SK-N-SH treated with all-trans-retinoic acid at 6 μM for 48 hours (cell line): ENCODE measurements at regions not wholly inside any gene's neighbourhood (a gene's known extent, or its start where the extent isn't known, plus 50 kb on each side); places are given as distances from the start of the nearest gene placed in this dataset.
"Not testable (repeated sequence)": the region's sequence is repeated elsewhere in the genome, so short reads cannot be mapped to it uniquely, and the experiment has no call there.

ENCODE experiments used
- ATAC-seq: fragments of 200-7000 bp; cut with Tn5 transposase; 3 replicates; pipeline ENCODE4 v1.9.1; 2020; ENCODE audit warnings: mild to moderate bottlenecking, moderate library complexity
- BACH2 ChIP-seq: fragments of 250-450 bp; sonication (Bioruptor Pico); IDR thresholded peaks from 2 replicates; pipeline ENCODE4 v1.9.0; 2021; ENCODE audit warnings: mild to moderate bottlenecking, borderline replicate concordance
- CREB5 ChIP-seq: fragments of 250-450 bp; sonication (Bioruptor Pico); IDR thresholded peaks from 2 replicates; pipeline ENCODE4 v1.5.1; 2020; ENCODE audit warnings: low read depth, mild to moderate bottlenecking, moderate library complexity
- CSDC2 ChIP-seq: fragments of 250-450 bp; sonication (Bioruptor Pico); IDR thresholded peaks from 2 replicates; pipeline ENCODE4 v1.5.0; 2020; ENCODE audit warnings: mild to moderate bottlenecking, moderate library complexity
- ISL1 ChIP-seq: fragments of 250-450 bp; sonication (Bioruptor Pico); IDR thresholded peaks from 2 replicates; pipeline ENCODE4 v2.1.2; 2022; ENCODE audit warnings: mild to moderate bottlenecking, moderate library complexity
- PATZ1 ChIP-seq: fragments of 250-450 bp; sonication (Bioruptor Pico); IDR thresholded peaks from 2 replicates; pipeline ENCODE4 v1.8.0; 2020; ENCODE audit warnings: mild to moderate bottlenecking, moderate library complexity, borderline replicate concordance
- POU6F1 ChIP-seq: fragments of 250-450 bp; sonication (Bioruptor Pico); IDR thresholded peaks from 2 replicates; pipeline ENCODE4 v1.8.0; 2021; ENCODE audit warnings: low read depth, mild to moderate bottlenecking, moderate library complexity, borderline replicate concordance
- PPARA ChIP-seq: fragments of 250-450 bp; sonication (Bioruptor Pico); IDR thresholded peaks from 2 replicates; pipeline ENCODE4 v1.5.0; 2020; ENCODE audit warnings: mild to moderate bottlenecking, borderline replicate concordance
- RARB ChIP-seq: fragments of 250-450 bp; sonication (Bioruptor Pico); IDR thresholded peaks from 2 replicates; pipeline ENCODE4 v1.8.0; 2021; ENCODE audit warnings: mild to moderate bottlenecking, moderate library complexity
- SNAI2 ChIP-seq: fragments of 250-450 bp; sonication (Bioruptor Pico); IDR thresholded peaks from 2 replicates; pipeline ENCODE4 v1.5.0; 2020; ENCODE audit warnings: mild to moderate bottlenecking, moderate library complexity
- TCF4 ChIP-seq: fragments of 250-450 bp; sonication (Bioruptor Pico); IDR thresholded peaks from 2 replicates; pipeline ENCODE4 v1.8.0; 2021; ENCODE audit warnings: mild to moderate bottlenecking, moderate library complexity, borderline replicate concordance
- TOX ChIP-seq: fragments of 250-450 bp; sonication (Bioruptor Pico); IDR thresholded peaks from 2 replicates; pipeline ENCODE4 v1.8.0; 2021; ENCODE audit warnings: mild to moderate bottlenecking, moderate library complexity, borderline replicate concordance
- ZFP30 ChIP-seq: fragments of 450-650 bp; formaldehyde crosslinking; IDR thresholded peaks from 2 replicates; pipeline ENCODE4 v1.5.0; 2022; ENCODE audit warnings: mild to moderate bottlenecking, moderate library complexity
- ZNF565 ChIP-seq: fragments of 450-650 bp; formaldehyde crosslinking; conservative IDR thresholded peaks from 2 replicates; pipeline ENCODE4 v1.5.0; 2020; ENCODE audit warnings: low read depth, mild to moderate bottlenecking, moderate library complexity
- ZNF8 ChIP-seq: fragments of 450-650 bp; formaldehyde crosslinking; IDR thresholded peaks from 2 replicates; pipeline ENCODE4 v1.5.0; 2020; ENCODE audit warnings: mild to moderate bottlenecking, moderate library complexity

- TF ChIP-seq CREB5 (CRISPR knock-in tag) (no peak), ZNF8 (CRISPR knock-in tag) (no peak), SNAI2 (CRISPR knock-in tag) (no peak), RARB (CRISPR knock-in tag) (no peak), ZNF565 (CRISPR knock-in tag) (no peak)
- TF ChIP-seq, all 23 proteins: peak for 0
These were observed 183.8 kb upstream of the PDE4D start (continued) for GRCh38 chr5:60077292-60077691.

- TF ChIP-seq ZNF8 (CRISPR knock-in tag) (no peak), ZNF565 (CRISPR knock-in tag) (no peak), ZFP30 (CRISPR knock-in tag) (no peak), PATZ1 (CRISPR knock-in tag) (no peak), POU6F1 (CRISPR knock-in tag) (no peak)
- no peak for ATAC-seq
These were observed 183.2 kb upstream of the PDE4D start for GRCh38 chr5:60076746-60077145.

GRCh38 chr5:60066502-60066901 lies 173.0 kb upstream of the PDE4D start:
- no peak for TF ChIP-seq BACH2 (CRISPR knock-in tag)
- TF ChIP-seq CSDC2 (CRISPR knock-in tag), result no peak
- peak; percentile 74 for TF ChIP-seq ISL1 (CRISPR knock-in tag)
- no peak for TF ChIP-seq PATZ1 (CRISPR knock-in tag)
- TF ChIP-seq, all 23 proteins: peak for 1
- ATAC-seq, result peak; percentile 95

GRCh38 chr5:60060389-60060788 lies 166.9 kb upstream of the PDE4D start:
- ATAC-seq, result no peak
- TF ChIP-seq TCF4 (CRISPR knock-in tag), result no peak
- no peak for TF ChIP-seq PATZ1 (CRISPR knock-in tag)
- no peak for TF ChIP-seq PPARA (CRISPR knock-in tag)
- no peak for TF ChIP-seq CSDC2 (CRISPR knock-in tag)

GRCh38 chr5:60056191-60056590 lies 162.7 kb upstream of the PDE4D start:
- ATAC-seq, result no peak
- no peak for TF ChIP-seq TOX (CRISPR knock-in tag)
- TF ChIP-seq, all 23 proteins: peak for 0

- no peak for TF ChIP-seq BACH2 (CRISPR knock-in tag)
- ATAC-seq, result no peak
These were observed 161.6 kb upstream of the PDE4D start for GRCh38 chr5:60055168-60055567.

- not testable (repeated sequence) for ATAC-seq
These were observed 148.6 kb upstream of the PDE4D start for GRCh38 chr5:60041996-60042664.

- not testable (repeated sequence) for ATAC-seq
These were observed 148.0 kb upstream of the PDE4D start for GRCh38 chr5:60041508-60041907.
